HG02973 (cell line): ENCODE measurements at regions not wholly inside any gene's neighbourhood (a gene's known extent, or its start where the extent isn't known, plus 50 kb on each side); places are given as distances from the start of the nearest gene placed in this dataset.

Experiments
- ATAC-seq: cut with Tn5 transposase; IDR thresholded peaks from one replicate; pipeline ENCODE4 v1.9.1; 2021; ENCODE audit warnings: moderate library complexity; ENCODE audit not compliant: unreplicated experiment

DNA sequence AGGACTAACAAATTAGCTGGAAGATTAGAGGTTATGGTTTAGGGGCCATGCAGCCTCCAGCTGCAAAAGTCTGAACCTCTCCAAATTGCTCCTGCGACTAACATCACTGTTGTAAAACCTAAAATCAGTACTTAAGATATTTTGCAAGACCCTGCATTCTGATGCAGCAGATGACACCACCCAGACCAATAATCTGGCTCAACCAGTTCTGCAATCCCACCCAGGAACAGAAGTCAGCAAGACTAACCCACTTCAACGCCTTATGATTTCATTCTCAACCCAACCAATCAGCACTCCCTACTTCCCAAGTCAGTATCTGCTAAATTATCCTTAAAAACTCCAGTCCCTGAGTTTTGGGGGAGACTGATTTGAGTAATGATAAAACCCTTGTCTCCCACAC, 250.8 kb upstream of the MBL2 start:
- ATAC-seq, result no peak

DNA sequence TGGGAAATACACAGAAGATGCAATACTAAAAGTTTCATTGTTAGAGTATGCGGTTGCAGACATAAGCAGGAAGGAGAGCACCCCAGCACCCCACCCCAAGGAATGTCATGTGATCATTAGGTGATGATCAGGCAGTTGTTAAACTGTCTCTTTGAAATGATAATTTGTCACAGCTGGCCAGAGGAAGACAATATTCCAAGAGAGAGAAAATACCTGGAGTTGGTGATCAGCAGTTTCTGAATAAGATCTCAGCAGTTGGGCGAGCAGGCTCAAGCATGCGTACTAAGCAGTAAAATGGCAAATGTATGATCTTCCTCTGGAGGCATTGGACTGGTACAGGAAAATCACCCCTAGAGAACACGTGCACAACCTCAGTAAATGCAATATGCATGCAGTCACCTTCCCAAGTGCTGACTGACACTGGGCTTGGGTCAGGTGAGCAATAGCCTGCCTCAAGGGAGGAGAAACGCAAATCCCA, 250.1 kb upstream of the MBL2 start:
- ATAC-seq, result no peak

DNA sequence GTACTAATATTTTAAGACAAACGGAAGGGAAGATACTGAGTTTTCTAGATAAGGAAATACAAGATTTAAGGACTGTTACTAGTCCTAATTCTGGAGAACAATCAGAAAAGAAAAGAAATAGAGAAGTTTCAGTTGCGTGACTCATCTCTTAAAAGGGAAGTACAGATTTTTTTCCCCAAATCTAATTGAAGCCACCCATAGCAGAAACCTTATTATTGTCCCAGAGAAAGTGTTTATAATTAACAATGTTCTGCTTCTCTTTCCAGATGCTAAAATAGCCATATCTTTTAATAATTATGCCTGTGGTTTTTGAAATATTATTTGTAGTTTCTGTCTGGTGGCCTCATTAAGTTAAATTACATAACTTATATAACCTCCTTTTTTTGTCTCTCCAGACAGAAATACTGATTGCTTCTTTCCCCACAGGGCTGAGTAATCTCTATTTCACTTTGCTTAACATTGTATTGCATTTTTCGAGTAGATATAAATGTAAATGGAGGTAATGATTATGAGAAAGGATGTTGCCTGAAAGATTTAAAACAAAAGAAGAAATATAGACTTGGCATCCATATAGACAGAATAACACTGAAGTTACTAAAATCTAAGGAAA, 240.7 kb upstream of the MBL2 start:
- no peak for ATAC-seq

DNA sequence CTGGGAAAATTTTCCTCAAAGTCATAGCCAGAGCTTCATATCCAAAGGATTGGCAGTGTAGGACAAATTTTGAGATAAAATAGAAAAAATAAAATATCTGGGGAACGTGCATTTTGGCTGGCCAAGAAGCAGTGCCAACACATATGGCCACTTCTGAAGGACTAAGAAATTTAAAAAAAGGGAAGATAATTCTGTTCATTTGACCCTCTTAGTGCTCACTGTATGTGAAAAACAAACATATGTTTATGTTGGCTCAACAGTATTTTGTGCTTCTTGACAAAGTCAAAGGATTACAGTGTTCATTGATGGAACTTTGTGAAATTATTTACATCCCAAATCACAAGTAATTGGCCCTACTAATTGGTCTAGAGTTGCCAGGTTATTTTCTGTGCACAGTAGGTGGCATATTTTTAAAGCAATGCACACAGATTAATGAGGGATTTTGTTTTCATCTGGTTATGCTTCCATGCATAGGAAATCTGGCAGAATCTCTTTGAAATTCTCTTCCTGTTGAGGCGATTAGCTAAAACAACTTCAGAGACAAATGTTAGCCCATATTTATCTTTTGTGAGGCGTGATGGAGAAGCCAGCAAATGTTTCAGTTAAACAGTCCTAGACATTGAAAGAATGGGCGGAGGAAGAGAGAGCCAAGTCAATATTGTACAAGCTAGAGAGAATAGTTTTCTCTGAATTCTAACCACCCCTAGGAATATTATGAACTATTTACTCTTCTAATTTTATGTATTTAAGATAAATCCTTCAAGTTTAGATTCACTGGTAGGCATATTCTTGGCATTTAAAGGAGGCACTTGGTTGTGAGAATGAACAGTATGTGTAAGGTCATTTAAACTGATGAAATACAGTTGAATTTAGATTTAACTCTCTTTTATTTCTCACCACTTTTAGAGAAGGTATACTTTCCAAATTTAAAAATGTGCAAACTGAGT, 237.7 kb upstream of the MBL2 start:
- no peak for ATAC-seq

DNA sequence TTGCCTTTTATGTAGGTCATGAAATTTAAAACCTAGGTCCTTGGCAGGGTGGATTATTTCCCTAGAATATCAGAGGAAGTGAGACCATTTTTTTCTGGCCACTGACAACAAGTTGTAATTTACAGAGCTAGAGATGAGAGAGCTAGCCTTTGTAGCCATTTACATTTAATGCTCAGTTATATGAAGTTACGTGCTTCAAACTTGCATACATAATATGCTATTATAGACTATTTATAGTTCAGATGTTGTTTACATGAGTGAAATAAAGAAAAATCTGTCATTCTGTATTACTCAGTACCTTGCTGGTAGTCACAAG, 234.9 kb upstream of the MBL2 start:
- ATAC-seq, result no peak

DNA sequence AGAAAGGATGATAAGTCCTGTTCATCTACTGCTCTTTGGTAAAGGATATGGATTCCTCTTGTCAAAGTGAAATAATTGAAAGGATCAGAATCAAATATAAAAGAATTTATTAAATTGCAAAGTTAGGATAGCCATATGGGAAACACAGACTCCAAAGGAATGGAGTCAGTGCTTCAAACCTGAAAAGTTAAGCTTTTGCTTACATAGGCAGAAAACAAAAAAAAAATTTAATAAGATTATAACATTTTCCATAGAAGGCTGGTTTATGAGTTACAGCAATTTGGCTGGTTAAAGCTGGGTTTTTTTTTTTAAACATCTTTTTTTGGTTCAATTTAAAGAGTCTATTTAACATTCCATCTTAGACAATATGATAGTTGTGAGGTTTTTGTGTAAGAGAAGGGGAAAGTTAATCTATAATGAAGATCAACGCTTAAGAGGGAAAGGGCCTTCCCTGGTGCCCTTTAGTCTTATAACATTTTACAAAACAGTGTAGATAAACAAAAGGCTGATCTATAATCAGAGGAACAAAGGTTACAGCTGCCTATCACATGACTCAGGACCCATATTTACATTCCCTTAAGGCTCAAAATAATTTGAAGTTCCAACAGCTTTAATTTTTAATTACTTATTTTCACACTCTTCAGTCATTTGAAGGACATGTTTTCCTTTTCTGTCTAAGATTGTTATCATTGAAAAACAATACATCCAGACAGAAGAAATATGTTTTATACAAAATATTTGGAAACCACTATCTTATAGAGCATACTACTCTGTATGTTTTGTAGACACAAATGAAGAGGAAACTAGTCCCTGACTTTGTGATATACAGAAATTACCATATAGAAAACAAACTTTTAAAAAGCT, 234.3 kb upstream of the MBL2 start:
- no peak for ATAC-seq

DNA sequence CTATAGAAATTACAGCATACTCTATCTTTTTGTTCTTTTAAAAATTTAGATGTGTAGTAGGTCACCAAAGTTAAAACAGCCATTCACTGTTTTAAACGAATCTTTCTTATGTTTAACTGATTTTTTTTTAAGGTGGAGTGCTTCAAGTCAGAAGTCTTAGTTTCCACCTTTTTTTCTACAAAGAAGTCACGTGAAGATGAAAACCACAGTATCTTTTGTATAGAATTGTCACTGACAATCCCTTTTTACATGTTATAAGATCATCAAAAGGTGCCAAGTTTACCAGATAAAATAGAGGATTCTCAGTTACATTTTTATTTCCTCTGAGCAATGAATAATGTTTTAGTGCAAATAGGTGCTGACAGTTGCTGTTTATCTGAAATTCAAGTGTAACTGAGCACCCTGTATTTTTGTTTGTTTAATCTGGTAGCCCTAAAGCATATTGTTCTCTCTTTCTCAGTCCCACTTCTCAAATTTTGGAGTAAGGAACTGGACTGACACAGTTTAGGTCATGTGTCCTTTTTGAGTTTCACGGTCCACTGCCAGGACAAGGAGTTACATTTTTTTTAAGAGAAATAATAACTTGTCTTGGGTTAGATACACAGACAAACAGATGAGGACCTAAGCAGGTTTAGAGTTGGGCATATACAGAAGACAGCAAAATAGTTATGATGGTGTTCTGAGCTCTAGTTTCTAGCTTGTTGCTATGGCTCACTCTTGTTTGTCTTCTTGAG, 233.2 kb upstream of the MBL2 start:
- no peak for ATAC-seq

DNA sequence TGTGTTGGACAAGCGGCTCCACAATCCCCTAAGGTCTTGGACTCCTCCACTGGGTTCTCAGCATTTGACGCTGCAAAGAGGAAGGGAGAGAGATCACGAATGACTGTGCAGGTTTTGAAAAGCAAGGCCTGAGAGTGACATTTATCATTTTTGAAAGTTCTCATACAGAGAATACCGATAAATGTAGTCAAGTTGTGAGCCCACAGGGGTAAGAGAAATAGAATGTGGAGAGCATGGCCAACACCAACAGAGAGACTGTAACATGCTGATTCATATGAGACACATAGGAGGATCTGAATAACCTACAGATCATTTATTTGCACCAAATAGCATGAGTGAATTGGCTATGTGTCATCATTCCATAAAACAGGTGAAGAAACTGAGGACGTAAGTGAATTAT, 230.5 kb upstream of the MBL2 start:
- ATAC-seq, result no peak

DNA sequence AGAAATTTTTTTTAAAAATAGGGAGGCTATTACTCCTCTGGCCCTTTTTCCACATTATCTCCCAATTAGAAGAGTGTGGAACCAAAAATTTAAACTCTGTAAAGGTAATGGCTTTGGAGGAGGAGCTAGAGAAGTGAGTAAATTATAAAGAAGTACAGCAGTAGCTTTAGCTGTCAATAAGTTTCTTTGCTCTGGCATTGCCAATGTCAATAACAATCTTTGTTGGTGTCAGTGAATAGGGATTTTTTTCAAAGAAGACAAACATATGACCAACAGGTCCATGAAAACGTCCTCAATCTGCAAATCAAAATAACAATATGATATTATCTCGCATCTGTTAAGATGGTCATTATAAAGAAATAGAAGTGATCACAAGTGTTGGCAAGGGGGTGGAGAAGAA, 227.1 kb upstream of the MBL2 start:
- ATAC-seq, result no peak

DNA sequence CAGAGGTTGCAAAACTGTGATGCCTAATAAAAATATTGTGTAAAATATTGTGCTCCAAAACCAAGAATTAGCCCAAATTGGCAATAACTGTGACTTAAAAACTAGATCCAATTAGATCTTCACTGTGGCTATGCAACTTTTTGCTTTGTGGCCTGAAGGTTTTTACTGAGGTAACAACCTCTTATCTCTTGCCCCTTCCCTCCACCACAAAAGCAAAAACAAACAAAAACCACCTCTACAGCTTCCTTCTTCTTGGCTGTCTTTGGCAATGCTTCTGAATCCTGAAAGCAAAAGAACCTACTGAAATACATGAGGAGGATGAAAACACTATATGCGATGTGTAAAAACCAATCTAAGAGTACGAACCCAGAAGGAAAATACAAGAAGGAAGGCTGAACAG, 226.7 kb upstream of the MBL2 start:
- ATAC-seq, result no peak

DNA sequence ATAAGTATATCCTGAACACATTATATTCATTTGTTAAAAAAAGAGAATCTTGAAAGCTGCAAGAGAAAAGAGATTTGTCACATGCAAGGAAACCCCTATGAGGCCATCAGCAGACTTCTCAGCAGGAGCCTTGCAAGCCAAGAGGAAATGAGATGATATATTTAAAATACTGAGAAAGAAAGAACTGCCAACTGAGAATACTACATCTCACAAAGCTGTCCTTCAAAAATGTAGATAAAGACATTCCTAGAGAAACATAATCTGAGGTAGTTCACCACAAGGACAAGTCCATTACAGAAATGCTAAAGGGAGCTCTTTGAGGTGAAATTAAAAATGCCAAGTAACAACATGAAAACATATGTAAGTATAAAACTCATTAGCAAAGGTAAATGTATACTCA, 224.4 kb upstream of the MBL2 start:
- no peak for ATAC-seq

DNA sequence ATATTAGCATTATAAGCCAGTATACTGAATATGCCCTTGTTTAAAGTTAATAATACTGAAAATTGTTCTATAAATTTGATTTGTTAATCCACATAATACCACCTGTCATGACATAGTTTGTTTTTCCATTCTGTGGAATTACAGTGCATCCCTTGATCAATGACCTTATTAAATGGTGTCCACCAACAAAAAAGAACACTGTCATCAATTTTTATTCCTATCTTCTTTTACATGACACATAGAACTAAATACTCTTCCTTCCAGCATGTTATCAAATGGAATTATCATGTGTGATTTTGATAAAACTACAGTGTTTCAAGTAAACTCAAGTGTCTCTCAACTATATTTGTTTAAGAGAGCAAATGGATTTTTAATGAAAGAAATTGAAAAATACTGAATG, 221.8 kb upstream of the MBL2 start:
- ATAC-seq, result no peak

DNA sequence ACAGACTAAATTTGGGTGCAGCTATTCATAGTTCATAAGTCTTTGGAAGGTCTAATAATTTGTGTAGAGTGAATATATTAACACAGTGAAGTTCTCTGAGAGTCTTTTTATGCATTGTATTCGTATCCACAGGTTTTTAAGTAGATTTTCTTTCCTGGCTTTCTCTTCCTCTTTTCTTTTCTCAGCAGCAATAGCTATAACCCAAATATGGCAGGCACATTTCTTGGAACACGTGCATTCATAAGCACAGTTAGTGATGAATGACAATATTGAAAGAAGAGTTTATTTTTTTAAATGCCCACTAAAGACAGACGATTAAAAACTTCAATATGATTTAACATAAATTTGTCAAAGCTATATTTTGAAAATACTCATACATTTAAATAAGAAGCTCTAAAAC, 220.5 kb upstream of the MBL2 start:
- ATAC-seq, result no peak

DNA sequence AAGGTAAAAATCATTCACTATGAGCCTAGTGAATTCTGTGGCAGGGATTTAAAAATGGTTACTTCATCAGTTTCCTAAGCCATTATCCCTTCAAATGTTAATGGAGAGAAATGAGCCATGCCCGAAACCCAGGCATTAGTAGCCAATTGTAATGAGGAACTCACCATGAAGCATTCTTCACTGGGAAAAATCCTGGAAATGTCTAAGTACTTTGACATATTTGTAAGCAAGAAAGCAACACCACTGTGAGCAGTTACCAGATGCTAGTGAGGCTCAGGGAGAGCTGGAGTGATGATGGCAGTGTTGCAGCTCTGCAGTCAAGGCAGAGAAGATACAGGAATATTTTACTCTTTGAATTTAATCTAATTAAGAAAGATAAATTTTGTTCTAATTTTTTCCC, 220.0 kb upstream of the MBL2 start:
- no peak for ATAC-seq

DNA sequence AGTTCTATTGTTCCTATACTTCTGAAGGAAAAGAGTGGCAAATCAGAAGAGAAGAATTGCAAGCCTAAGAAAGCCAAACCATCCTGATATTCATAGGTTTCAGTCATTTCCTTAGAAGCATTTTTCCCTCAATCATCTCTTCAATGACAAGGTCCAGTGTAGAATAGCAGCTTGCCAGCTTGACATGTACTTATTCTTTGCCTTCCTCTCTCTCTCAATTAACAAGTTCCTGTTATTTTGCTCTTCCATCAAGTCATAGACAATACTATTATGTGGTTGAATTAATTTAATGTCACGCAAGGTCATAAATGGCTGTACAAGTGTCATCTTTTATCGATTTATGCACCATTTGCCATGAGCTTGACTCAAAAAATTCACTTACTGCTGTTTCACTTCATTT, 216.3 kb upstream of the MBL2 start:
- no peak for ATAC-seq

DNA sequence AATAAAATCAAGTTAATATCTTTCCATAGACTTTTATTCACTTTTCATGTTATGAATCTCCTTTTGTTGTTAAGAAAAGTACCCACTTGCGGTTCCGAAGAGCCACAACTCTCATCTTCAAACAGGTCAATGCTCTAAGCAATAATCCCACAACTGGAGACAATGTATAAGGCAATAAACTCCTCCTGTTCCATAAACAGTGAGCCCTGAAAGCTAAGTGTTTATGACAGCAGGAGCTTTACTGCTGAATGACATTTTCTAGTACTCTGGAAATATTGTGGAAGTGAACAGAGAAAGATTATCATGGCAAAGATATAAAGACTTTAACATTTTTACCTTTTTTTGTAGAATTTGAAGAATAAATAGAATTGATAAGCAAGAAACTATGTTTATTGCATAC, 213.5 kb upstream of the MBL2 start:
- ATAC-seq, result no peak

DNA sequence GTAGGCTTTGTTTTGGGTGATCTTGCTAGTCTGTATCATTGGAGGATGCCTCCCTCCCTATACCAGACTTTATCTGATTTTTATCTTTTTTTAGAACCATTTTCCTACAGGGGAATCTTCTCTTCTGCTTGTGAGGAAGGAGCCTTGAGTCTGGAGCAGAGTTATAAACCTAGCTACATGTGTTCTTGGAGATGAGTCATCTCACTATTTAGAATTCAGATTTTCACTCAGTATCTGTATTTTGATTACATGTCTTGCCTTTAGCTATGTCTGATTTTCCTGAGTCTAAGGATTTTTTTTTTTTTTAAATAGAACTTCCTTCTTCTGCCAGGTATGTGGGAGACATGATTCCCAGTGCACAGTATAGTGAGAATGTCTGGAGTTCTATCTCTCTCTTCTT, 211.6 kb upstream of the MBL2 start:
- no peak for ATAC-seq

DNA sequence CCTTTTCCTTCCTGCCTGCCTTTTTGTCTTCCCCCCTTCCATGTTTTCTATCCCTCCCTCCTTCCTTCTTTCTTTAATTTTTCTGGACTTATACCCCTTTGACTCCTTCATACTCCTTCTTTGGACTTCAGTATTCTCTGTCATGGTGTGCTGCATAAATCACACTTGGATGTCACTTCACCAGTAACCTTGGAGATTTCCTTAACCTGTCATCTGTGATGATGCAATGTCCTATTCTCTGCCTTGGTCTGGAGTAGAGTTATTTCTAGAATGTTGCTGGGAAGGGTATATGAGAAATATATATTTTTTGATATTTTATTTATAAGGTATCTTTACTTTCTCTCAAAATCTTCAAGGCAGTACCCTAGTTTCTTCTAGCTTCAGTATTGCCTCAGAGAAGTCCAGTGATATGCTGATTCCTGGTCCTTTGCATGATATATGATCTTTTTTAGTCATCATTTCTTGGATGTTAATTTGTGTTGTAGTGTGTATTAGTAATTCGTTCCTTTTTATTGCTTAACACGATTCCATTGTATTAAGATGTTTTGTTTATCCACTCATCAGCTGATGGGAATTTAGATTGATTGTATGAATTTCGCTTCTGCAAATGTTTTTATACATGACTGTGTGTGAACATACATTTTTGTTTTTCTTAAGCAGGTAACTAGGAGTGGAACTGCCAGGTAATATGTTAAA, 206.9 kb upstream of the MBL2 start:
- ATAC-seq, result no peak

DNA sequence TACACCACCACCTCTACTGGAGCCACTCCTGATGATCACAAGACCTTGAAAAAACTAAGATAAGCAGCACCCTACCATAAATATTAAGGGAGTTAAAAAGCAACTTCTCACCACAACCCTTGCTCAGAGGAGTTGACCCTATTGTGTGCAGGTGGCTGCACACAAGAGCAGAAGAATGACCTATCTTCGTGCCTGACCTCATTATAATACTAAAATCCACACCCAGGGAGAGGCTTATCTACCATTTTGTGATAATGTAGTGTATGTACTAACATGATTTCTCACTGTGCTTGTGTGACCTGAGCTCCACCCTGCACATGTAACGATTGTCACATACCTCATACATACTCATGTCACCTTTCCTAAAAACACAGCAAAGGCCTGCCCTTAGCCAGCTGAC, 205.0 kb upstream of the MBL2 start:
- no peak for ATAC-seq
